Epithelial cell of proximal tubule (primary cell): ENCODE measurements at regions not wholly inside any gene's neighbourhood (a gene's known extent, or its start where the extent isn't known, plus 50 kb on each side); places are given as distances from the start of the nearest gene placed in this dataset.

Experiments used
- DNase-seq: peaks from one replicate; pipeline ENCODE4 v3.0.0-alpha.2; 2011; ENCODE audit warnings: low read depth
- H3K4me3 ChIP-seq: 2 replicates; pipeline ENCODE4 v1.5.1; 2011; ENCODE audit warnings: low read depth, mild to moderate bottlenecking, low read length
- TF ChIP-seq, protein P1 (sequence below): conservative IDR thresholded peaks from 2 replicates; pipeline ENCODE4 v1.5.1; 2012; ENCODE audit warnings: low read depth, mild to moderate bottlenecking, low read length

DNA sequence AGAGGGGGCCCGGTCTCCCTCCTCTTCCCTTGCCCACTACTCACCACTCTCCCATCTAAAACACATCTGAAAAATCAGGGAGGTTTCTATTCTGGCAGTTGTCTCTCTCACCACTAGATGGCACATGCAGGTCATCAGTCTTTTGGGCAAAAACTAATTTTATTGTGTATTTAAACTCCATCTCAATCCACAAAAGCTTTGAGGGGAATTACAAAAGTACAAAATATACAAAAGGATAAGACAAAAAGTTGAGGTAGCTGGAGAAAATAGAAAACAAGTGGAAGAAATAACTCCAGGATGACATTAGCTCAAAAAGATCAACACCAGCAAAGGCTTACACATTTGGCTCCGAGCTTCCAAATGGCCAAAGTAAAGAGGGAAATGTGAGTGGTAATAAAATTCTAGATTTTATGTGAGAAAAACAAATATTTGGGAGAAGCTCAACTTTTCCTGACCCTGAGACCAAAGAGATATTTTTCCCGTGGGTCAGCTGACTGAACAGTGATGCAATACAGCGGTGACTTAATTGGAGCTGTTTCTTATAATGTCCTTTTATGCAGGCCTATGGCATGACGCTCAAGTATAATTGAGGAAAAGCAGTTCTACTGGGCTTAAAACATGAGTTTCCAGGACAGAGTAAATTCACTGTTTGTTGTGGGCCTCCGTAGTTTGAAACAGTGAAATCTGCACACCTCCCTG is 79.8 kb upstream of the CHD6 start:
- TF ChIP-seq, protein P1, sequence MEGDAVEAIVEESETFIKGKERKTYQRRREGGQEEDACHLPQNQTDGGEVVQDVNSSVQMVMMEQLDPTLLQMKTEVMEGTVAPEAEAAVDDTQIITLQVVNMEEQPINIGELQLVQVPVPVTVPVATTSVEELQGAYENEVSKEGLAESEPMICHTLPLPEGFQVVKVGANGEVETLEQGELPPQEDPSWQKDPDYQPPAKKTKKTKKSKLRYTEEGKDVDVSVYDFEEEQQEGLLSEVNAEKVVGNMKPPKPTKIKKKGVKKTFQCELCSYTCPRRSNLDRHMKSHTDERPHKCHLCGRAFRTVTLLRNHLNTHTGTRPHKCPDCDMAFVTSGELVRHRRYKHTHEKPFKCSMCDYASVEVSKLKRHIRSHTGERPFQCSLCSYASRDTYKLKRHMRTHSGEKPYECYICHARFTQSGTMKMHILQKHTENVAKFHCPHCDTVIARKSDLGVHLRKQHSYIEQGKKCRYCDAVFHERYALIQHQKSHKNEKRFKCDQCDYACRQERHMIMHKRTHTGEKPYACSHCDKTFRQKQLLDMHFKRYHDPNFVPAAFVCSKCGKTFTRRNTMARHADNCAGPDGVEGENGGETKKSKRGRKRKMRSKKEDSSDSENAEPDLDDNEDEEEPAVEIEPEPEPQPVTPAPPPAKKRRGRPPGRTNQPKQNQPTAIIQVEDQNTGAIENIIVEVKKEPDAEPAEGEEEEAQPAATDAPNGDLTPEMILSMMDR, result peak; percentile 92
- no peak for DNase-seq
- no peak overlapping the region for H3K4me3 ChIP-seq

DNA sequence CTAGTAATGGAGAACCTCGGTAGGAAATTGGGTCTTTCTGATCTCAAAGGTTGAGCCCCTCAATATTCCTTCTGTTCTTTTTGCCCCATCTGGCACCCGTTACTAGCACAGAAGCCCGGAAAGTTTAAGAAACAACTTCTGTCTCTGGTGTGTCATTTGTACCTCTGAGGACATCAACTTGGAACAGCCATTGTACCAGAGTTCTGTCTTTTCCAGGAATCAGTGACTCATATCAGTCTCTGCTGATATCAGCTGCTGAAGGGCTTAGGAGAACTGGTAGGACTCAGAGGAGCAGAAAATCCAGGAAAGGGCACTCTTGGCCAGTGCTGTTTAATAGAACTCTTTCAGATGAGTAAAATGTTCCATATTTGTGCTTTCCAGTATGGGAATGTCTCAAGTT is 78.3 kb upstream of the CHD6 start:
- H3K4me3 ChIP-seq, result no peak overlapping the region
- TF ChIP-seq, protein P1, result no peak
- DNase-seq, result no peak

- no peak overlapping the region for H3K4me3 ChIP-seq
- TF ChIP-seq, protein P1, result no peak
- DNase-seq, result no peak
Observed at GRCh38 chr20:41694796-41695195, 76.6 kb upstream of the CHD6 start.

- peak; percentile 59 for DNase-seq
- TF ChIP-seq, protein P1, result peak; percentile 49
- H3K4me3 ChIP-seq, result peak overlapping the region; percentile 70
Observed at GRCh38 chr20:41693136-41693979, 75.2 kb upstream of the CHD6 start.

DNA sequence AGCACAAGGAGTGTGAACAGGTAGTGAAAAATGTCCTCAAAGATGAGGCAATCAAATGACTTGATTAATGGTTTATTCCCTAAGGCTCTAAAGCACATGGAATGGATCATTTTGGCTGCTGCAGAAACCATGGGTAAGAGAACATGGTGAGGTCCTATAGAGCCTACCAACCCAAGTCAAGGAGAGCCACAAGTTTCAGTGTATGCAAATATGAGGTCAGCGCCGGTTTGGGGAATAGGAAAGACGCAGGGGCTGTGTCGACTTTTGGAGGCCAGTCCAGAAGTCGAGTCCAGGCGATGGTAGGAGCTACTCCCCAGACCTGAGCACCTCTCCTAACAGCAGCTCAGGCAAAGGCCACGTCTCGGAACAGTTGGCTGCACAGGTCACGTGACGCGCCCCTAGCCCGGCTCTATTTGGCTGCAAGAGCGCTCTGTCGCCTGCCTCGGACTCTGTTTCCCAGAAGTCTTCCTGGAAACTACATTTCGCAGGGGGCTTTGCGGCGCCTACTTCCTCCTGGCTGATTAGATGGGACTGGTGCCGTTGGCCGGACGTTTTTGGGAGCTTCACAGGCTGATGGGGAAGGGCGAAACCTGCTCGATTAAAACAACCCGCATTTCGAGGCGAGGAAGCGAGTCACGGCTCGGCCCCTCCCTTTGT is 74.4 kb upstream of the CHD6 start:
- TF ChIP-seq, protein P1, result no peak
- peak overlapping the region; percentile 70 for H3K4me3 ChIP-seq
- DNase-seq, result no peak

DNA sequence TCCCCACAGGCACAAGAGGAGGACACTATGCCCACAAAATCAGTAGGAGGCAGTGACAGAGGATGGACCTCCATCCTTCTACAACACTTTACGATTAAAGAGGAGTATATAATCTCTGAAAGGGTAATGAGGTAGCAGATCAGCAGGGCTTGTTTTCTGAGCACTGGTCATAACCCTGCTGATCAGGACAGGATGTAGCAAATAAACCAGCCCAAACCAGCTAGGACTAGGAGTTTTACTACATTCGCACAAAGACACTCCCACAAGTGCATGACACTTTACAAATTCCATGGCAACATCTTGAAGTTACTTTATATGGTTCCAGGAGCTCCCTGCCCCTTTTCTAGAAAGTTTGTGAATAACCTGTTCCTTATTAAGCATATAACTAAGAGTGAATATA is 73.3 kb upstream of the CHD6 start:
- DNase-seq, result no peak
- no peak overlapping the region for H3K4me3 ChIP-seq
- TF ChIP-seq, protein P1, result no peak
